Bone marrow (tissue), 2 donors: ENCODE measurements at regions not wholly inside any gene's neighbourhood (a gene's known extent, or its start where the extent isn't known, plus 50 kb on each side); places are given as distances from the start of the nearest gene placed in this dataset.
"Not testable (repeated sequence)": the region's sequence is repeated elsewhere in the genome, so short reads cannot be mapped to it uniquely, and the experiment has no call there.

Experiments
- DNase-seq, 2 donors: peaks; one replicate each; lab custom pipeline; 2025; lab: John Stamatoyannopoulos, UW

DNA sequence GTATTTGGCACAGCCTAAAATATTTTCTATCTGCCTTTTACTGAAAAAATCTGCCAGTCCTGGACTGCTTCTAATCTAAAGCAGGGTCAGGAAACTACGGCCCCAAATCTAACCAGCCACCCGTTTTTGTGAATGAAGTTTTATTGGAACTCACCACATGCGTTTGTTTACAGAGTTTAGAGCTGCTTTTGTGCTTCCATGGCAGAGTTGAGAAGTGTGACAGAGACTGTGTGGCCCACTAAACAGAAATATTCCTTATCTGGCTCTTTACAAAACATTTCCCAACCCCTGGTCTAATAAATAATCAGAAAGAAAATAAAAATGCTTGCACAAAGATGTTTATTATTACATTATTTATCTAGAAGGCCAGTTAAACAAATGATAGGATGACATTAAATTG, 110.2 kb downstream of the COPRS start:
- DNase-seq = no peak

DNA sequence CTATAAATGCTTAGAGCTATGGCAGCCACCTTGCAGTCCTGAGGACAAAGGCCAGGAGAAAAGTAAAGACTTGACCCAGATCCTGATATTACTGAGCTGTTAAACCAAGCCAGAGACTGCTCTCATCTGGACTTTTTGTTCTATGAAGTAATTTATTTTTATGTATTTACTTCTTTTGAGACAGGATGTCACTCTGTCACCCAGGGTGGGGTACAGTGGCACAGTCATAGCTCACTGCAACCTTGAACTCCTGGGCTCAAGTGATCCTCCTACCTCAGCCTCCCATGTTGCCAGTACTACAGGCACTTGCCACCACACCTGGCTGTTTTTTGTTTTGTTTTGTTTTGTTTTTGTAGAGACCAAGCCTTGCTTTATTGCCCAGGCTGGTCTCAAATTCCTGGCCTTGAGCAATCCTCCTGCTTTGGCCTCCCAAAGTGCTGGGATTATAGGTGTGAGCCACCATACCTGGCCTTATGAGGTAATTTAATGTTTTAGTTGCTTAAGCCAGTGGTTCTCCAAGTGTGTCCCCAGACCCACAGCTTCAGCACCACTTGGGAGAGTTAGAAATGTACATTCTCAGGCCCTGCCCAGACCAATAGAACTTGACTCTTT, 112.1 kb downstream of the COPRS start:
- DNase-seq = no peak

DNA sequence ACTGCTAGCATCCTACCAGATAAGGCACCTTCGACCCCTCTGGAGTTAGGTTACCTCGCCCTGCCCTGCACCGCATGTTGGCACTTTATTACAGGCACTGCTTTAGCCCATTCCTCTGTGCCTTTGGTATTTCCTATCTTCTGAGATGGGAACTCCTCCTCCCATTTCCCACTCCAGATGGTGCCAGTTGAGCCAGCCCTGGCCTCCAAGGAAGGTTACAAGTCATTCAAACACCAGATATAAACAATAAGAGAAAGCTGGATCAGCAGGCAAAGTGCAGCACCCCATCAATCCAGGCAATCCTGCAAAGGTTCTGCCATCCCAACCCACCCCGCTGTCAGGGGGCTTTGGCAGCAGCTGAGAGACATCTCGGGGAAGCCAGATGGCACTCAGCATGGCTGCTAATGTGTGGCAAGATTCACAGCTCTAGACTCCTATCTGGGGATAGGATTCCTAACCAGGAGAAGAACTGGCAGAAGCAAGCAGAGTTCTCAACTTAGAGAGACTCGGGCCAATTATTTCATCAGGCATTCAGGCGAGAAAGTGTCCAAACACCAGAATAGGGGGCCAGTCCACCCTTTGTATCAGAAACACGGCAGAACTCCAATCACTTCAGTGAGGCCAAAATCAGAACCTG, 113.0 kb downstream of the COPRS start:
- DNase-seq = no peak

DNA sequence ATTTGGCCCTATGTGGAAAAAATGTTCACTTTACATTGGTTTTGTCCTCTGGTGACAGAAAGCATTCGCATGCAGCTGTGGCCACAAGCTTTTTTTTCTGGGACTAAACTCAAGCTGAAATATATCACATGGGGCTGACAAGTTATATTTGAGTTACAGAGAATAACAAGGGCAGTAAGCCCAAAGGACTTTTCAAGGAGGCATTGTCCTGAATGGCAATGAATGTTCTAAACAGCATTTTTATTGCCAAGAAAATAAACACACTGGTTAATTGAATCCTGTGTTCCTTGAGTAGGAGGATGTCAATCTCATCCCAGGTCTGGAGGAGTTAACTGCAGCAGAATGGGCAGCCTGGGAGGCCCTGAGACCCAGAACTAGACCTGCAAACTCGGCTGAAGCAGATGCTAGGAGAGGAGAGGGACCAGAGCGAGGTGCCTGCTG, 114.5 kb downstream of the COPRS start:
- DNase-seq = no peak

DNA sequence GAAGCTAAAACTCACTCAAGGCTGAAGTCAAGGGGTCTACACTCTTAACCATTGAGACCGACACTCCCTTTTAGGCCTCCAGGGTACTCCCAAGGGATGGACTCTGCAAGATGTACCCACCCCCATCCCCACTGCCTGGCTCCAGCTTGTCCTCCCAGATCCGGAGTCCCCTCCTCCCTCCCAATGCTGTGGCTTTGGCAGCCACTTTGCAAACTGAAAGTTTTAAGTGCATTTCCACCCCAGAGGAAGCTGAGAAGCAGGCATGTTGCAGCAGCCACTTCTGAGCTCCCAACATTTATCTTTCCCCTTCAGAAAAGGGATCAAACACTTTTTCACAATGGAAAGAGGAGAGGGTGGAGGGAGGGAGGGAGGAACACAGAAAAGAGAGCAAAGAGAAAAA, 115.2 kb downstream of the COPRS start:
- no peak for DNase-seq

DNA sequence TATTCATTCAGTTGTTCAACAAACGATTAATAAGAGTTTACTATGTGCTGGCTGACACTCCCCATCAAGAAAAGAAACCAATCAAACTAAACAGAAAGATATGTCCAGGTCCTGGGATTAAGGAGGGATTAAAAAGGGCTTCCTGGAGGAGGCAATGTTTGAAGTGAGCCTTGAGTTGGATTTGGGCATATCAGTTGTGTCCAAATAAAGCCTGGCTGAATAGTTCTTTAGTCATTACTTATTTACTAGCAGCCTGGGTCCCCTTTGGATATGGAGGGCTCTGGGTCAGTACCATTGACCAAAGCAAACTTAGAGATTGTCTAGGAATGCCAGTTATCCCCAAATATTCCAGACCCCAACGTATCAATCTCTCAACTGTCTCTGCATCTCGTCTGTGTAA, 117.7 kb downstream of the COPRS start:
- DNase-seq = no peak

DNA sequence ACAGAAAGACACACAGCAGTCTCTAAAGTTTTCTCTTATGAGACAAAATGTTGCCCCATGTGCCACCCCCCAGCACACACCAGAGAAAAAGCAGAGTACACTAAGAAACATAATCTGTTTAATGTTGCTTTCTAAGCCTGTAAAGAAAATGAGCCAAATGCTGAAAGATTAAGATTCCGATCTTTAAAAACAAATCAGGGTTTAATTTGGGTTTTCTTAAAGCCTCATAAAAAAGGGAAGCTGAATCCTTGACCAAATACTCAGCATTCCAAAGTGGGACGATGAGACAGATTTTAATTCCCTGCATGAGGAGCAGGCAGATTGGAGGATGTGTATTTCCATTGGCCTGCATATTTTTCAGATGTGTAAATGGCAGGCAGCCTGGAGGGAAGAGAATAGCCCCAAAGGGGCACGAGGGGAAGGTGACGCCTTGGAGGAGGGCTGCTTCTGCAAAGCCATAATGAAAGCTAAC, 118.4 kb downstream of the COPRS start:
- no peak for DNase-seq

DNA sequence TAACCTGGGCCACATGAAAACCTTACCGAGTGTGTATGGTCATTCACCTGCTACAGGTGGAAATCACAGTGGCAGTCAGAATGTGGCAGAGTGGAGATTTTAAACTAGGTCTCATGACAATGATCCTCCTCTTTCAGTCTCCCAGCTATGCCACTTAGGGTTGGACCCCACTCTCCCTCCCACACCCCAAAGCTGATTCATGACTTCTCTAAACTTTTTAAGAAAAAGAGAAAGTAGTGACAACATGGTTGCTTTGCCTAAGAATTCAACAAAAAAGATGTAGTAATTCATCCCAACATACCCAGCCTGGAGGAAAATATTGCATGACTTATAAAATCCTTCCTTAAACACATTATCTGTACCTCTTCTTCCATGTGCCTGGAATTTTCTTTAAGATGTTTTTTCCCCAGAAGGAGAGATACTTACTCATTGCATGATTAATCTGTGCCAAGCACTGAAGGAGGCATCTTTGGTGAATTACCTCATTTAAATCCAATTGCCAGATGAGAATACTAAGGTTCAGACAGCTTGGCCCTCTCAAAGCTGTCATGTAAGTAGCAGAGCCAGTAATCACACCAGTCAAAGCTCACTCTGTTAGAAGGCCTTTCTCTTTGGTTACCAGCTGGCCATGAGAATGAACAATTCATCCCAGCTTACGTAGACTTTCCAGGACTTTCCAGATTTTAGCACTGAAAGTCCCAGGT, 119.9 kb downstream of the COPRS start:
- no peak for DNase-seq

DNA sequence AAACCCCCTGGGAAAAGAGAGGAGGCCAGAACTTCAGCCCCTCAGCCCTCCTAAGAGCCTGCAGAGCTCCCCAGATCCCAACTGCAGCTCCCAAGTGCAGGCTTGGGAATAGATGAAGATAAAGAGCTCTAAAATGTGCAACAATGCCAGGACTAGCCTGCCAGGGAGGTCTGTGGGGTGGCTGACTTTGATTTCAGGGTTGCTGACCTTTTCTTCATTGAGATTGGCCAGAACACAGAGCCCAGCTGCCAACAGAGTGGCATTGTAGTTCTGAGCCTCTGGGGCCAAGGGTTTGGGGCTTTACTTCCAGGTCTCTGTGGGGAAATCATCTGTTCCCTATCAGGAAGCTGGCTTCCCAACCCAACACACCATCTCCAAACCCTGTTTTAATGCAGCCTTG, 120.6 kb downstream of the COPRS start:
- no peak for DNase-seq

DNA sequence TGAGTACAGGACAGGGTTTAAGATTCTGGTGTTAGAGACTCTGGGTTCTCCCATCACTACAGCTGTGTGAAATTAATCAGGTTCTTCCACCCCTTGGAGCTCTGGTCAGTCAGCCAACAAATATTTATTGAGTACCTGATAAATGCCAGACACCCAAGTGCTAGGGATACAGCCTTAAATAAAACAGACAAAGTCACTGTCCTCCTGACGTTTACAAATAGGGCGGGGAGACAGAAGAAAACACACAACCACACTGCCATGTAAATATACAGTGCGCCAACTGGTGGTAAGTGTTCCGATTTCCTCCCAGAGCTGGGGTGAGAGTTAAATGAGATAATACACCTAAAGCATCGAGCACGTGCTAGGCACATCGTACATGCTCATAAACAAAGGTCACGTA, 121.0 kb downstream of the COPRS start:
- no peak for DNase-seq

DNA sequence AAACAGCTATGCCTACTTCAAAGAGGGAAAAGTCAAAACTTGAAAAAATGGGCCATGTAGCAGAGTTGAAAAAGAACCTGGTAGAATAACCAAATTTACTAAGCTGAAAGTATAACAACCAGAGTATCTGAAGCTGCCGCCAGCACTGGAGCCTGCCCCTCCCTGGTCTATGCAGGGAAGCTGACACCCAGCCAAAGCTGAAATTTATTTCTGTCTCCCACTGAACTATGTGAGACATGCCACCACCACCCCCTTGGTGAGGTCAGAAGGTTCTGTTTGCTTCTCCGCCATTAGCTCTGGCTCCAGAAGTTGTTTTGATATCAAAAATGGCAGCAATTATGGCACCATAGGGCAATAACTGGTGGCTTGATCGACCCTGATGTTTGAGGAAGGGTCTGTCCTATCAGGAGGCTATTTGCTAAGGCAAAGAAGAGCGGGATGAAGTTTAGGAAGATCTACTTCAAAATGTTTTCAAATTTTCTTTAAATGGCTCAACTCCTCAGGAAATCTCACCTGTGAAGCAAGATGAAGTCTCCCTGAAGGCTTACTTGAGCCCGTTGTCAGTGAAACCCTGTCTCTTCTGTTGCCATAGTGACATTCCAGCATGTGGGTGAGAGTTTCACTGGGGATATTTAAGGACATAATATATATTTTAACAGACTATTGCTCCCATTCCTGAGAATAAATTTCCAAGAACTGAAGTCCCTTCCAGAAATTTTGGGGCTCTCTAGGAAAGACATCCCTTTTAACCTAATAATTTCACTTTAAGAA, 122.0 kb downstream of the COPRS start:
- no peak for DNase-seq

DNA sequence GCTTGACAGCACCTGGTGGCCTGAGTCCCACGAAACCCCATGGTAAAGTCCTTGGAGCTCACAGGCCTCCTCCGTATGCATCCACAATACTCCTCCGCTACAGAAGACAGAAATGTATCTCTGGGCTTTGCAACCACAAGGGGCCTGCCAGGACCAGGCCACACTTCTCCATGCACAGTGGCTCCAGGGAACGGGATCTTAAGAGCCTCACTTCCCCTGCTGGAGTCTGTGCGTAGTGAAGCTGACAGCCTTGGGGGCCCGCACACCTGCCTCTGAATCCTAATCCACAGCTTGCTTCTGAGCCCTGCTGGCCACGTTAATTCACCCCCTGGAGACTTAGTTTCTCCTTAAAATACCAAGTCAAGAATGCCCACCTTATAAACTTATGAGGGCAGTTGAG, 125.7 kb downstream of the COPRS start:
- no peak for DNase-seq

DNA sequence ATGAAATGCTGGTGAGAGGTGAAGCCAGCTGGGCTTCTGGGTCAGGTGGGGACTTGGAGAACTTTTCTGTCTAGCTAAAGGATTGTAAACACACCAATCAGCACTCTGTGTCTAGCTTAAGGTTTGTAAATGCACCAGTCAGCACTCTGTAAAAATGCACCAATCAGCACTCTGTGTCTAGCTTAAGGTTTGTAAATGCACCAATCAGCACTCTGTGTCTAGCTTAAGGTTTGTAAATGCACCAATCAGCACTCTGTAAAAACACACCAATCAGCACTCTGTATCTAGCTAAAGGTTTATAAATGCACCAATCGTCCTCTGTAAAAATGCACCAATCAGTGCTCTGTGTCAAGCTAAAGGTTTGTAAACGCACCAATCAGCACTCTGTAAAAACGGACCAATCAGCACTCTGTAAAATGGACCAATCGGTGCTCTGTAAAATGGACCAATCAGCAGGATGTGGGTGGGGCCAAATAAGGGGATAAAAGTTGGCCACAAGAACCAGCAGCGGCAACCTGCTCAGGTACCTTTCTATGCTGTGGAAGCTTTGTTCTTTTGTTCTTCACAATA, 127.4 kb downstream of the COPRS start:
- not testable (repeated sequence) for DNase-seq

DNA sequence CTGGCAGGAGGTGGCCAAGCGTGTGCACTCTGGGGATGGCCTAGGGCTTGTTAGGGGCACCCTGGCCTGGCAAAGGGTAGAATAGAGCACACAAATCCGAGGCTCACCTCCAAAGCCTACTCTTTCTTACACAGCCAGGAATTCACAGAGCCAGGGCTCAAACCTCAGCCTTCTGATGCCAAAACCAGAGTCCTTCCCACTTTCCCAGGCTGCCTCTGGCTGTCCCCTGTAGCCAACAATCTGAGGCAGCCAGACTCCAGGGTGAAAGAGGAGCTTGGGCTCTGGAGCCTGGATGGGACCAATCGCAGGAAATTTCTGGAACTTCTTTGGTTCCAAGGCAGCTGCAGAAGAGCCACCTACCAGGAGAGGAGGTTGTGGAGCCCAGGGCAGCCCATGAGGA, 127.9 kb downstream of the COPRS start:
- no peak for DNase-seq

DNA sequence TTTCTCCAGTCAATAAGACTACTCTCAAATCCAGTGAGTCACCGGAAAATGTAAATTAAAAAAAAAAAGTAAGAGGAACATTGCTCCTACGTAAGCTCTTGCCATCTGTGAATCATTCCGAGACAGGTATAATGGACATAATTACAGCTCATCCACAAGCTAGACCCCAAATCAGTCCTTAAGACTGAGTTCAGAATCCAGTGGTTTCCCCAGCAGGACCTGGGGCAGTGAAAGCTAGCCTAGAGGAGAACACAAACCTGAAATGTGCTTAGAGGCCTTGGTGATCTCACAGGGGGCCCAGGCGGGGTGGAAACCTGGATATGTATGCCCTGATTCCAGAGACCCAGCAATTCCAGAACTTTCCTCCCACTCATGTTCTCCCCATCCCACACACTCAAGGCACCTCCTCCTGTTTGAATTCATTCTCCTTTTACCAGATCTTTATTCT, 132.0 kb downstream of the COPRS start:
- DNase-seq = no peak

DNA sequence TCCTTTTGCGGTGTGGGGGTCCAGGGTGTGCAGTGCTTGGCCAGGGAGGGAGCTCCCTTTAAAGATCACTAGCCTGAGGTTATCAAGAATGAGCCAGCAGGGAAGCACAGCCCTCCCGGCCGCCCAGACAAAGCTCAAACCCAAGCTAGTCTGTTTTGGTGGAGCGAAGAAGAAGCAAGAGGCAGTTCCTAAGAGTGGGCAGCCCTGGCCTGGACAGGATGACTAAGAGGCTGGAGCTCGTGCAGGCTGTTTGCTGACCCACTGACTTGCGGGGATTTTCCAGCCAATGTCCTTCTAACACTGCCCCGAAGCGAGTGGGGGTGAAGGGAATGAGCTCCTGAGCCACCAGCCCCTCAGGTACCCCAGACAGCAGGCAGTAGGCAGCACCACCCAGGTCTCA, 134.4 kb downstream of the COPRS start:
- DNase-seq = no peak

DNA sequence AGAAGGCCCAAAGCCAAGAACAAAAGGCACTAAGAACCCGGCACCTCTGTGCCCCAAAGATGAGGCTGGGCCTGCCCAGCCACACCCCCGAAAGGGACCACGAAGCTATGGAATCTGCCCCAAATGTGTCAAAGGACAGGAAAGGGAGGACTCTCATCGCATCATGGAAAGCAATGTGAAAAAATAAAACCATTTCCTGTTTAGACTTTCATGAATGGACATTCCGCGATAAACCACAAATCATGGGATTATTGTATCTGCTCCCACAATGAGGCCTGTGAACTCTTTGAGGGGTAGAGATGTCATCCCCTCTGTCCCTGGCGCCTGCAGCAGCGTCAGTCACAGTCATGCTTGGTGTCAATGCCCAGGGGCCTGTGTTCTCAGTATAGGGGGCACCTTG, 135.0 kb downstream of the COPRS start:
- no peak for DNase-seq

DNA sequence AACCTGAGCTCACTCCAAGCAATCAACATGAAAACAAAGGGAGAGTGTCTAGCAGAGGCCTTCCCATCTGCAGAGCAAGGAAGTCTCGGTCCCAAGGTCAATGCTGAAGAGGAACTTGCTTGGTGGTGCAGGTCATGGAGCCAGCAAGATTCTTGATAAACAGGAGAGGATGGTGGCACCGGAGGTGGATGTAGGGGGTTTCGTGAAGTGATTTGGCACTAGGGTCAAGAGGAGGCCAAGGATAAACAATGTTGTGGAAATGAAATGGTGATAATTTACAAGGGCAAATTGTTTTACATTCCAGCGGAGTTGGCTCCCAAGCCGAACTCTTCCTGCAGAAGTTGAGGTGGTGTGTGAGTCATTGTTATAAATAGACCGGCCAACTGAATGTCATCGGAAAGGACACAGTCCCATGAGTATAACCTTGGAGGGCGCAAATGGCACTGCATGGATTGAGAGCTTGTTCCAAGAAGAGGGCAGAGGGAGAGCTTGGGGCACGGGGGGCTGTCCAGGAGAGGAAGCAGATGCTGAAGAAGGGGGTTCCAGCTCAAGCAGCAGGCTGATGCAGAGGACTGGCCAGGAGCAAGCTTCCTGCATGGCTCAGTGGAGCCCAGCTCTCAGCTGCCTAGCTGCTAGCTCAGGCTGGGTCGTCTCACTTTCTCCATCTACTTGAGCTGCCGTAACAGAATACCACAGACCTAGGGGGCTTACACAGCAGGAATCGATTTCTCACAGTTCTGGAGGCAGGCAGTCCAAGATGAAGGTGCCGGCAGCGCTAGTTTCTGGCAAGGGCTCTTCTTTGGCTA, 136.6 kb downstream of the COPRS start:
- no peak for DNase-seq

DNA sequence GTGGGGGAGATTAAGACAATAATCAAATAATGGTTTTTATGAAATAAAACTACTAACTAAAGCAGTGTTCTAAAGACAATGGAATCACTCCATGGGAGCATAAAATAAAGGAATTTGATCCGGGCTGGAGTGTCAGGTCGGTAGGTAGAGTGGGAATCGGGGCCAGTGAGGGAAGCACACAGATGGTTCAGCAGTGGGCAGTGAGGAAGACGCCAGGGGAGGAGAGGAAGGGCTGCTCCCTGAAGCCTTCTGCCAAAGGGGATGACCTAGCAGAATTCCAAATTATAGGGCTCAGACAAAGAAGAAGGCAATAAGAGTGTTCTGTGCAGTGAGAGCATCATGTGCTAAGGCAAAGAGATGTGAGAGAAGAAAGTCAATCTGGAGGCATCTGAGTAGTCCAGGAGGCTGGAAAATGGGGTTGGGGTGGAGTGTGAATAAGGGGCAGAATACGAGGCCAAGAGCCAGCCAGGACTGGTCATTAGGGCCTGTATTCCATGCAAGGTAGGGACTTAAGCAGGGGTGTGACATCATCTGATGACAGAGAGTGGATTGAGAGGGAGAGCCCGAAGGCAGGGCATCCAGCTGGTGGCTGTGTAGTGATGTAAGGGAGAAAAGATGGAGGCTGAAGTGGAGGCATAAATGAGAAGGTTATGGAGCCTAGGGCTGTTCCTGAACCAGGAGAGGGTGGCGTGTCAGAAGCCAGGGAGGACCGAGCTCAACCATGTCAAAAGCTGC, 137.6 kb downstream of the COPRS start:
- DNase-seq = no peak

DNA sequence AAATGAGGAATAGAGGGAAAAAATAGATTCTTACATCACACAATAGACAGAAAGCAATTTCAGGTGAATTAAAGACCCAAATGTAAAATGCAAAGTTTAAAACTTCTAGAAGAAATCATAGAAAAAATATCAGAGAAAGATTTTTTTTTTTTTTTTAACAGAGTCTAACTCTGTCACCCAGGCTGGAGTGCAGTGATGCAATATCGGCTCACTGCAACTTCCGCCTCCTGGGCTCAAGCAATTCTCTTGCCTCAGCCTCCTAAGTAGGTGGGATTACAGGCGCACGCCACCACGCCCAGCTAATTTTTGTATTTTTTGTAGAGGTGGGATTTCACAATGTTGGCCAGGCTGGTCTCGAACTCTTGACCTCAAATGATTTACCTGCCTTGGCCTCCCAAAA, 141.8 kb downstream of the COPRS start:
- DNase-seq = not testable (repeated sequence)

DNA sequence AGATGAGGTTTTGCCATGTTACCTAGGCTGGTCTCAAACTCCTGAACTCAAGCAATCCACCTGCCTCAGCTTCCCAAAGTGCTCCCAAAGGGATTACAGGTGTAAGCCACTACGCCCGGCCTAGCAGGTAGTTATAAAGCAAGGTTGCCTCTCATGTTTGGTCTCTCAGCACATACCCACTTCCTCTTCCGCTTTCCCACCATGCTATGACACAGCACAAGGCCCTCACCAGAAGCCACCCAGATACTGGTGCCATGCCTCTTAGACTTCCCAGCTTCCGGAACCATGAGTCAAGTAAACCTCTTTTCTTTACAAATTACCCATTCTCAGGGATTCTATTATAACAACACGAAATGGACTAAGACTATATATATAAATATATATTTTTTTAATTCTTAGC, 143.6 kb downstream of the COPRS start:
- peak in 1 of 2 donors; percentile 8 for DNase-seq
